ENCODE measurements at regions not wholly inside any gene's neighbourhood (a gene's known extent, or its start where the extent isn't known, plus 50 kb on each side); places are given as distances from the start of the nearest gene placed in this dataset.

DNA sequence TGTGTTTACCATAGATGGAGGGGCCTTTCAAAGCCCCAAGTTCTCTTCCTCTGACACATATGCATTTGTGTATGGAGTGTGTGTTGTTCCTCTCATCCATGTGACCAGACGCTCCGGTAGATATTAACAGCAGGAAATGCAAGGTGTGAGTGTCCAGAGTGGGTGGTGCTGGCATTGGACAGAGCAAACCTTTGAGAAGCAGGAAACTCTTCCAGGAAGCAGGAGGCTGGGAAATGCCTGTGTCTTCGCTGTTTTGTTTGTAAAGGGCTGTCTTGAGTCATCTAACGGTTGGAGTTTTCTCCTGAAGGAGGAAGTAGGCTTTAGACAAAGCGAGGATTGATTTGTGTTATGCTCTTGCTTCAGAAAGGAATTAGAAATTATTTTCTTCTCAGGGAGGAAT, 370.9 kb downstream of the PLK2 start:
- Histone ChIP-seq H3K4me3 (no peak overlapping the region), H3K9me3 (no peaks in the 10 kb centered on the region), H3K4me1 (no peaks in the 10 kb centered on the region), H3K36me3 (no peaks in the 10 kb centered on the region), H3K27ac (no peak overlapping the region), H3K27me3 (no peaks in the 10 kb centered on the region)
- intact Hi-C loops (cut with DNase I; ENCODE audit: low total_unique reads): no loop called here
- DNase-seq: no peak
- TF ChIP-seq, protein P1, sequence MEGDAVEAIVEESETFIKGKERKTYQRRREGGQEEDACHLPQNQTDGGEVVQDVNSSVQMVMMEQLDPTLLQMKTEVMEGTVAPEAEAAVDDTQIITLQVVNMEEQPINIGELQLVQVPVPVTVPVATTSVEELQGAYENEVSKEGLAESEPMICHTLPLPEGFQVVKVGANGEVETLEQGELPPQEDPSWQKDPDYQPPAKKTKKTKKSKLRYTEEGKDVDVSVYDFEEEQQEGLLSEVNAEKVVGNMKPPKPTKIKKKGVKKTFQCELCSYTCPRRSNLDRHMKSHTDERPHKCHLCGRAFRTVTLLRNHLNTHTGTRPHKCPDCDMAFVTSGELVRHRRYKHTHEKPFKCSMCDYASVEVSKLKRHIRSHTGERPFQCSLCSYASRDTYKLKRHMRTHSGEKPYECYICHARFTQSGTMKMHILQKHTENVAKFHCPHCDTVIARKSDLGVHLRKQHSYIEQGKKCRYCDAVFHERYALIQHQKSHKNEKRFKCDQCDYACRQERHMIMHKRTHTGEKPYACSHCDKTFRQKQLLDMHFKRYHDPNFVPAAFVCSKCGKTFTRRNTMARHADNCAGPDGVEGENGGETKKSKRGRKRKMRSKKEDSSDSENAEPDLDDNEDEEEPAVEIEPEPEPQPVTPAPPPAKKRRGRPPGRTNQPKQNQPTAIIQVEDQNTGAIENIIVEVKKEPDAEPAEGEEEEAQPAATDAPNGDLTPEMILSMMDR (IDR thresholded peaks at IDR 0.05): no peak

DNA sequence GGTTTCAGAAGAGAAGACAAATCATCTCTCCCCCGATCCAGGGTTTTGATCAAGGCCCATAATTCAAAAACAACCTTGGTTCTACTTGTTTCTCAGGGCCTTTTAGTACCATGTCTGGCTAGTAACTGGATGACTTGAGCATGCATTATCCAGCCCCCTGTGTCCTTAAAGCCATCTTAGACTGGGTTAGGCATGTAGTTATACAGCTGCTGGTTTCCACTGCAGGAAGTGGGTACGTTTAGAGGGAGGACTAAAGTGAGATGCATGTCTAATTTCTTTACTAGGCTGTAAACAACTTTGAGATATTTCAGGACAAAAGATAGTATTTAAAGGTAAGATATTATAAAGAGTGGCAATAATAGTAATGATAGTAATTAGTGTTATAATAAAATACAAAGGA, 372.0 kb downstream of the PLK2 start:
- intact Hi-C loops (cut with DNase I; ENCODE audit: low total_unique reads): no loop called here
- TF ChIP-seq, protein P1 (IDR thresholded peaks at IDR 0.05): no peak
- no peak overlapping the region for H3K4me3 ChIP-seq

DNA sequence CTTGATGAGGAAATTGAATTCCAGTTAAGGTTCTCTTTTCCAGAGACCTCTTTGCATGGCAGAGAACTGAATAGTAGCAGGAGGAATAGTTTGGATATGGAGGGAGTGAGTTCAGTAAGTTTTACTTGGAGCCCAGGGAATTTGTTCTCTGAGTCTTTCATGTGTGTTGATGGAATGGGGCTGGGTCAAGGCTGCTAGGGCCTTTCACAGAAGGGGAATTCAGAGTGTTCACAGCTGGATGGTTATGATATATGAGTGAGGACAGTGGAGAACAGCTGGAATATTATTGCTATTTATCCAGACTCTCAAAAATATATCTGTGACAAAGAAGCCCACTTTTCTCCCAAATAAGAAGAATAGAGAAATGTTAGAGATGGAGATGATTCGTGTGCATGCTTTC, 372.8 kb downstream of the PLK2 start:
- TF ChIP-seq, protein P1 (IDR thresholded peaks at IDR 0.05): no peak
- no peaks in the 10 kb centered on the region for H3K4me1 ChIP-seq
- H3K27me3 ChIP-seq: no peaks in the 10 kb centered on the region
- no peak overlapping the region for H3K4me3 ChIP-seq
- no peaks in the 10 kb centered on the region for H3K36me3 ChIP-seq
- H3K27ac ChIP-seq: no peak overlapping the region
- intact Hi-C loops (cut with DNase I; ENCODE audit: low total_unique reads): no loop called here
- no peak for DNase-seq
- H3K9me3 ChIP-seq: no peaks in the 10 kb centered on the region

More for the DNA sequence above, 372.0 kb downstream of the PLK2 start:
- DNase-seq: no peak
- Histone ChIP-seq H3K4me1 (no peaks in the 10 kb centered on the region), H3K27me3 (no peaks in the 10 kb centered on the region), H3K36me3 (no peaks in the 10 kb centered on the region), H3K27ac (no peak overlapping the region), H3K9me3 (no peaks in the 10 kb centered on the region)

DNA sequence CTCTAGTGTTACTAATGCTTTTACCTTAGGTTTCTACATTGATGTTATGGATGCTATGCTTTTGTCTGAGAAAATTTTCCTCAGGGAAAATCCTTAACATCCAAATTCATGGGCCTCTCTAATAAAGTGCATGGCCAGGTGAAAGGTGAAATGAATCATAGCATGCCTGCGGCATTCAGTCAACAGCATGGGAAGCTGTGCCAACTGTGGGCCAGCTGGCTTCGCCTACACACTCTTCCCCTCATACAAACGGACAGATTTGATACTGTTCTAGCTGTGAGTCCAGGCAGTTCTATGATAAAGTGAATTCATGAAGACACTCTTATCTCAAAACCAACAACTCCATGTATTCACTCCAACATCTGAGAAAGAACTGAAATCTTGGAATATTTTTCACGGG, 374.1 kb downstream of the PLK2 start:
- no peak for DNase-seq
- TF ChIP-seq, protein P1 (IDR thresholded peaks at IDR 0.05): no peak
- Histone ChIP-seq H3K27ac (no peak overlapping the region), H3K27me3 (no peaks in the 10 kb centered on the region), H3K9me3 (no peaks in the 10 kb centered on the region), H3K4me1 (no peaks in the 10 kb centered on the region), H3K4me3 (no peak overlapping the region), H3K36me3 (no peaks in the 10 kb centered on the region)
- intact Hi-C loops (cut with DNase I; ENCODE audit: low total_unique reads): no loop called here

DNA sequence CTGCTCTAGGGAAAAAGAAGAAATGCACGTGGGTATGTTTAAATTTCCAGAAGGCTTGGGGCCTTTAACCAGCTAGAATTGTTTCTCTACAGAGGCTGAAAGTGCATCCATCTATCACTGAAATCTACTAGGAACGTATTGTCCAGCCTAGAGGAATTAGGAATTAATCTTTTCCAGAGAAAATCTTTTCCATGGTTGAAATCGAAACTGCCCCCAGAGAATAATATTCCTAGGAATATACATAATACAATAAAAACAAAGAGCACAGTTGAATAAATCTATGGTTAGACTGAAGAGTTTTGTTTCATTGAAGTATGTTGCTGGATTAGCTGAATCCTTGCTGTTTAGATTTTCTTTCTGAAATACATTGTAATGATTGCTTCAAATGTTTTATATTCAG, 378.5 kb downstream of the PLK2 start:
- no peaks in the 10 kb centered on the region for H3K36me3 ChIP-seq
- DNase-seq: no peak
- intact Hi-C loops (cut with DNase I; ENCODE audit: low total_unique reads): no loop called here
- no peaks in the 10 kb centered on the region for H3K27me3 ChIP-seq
- H3K9me3 ChIP-seq: no peaks in the 10 kb centered on the region
- TF ChIP-seq, protein P1 (IDR thresholded peaks at IDR 0.05): no peak
- peaks cover 0 to 18% (median 14%) of the 10 kb centered on the region in 4 donors for H3K4me1 ChIP-seq
- no peak overlapping the region for H3K4me3 ChIP-seq
- no peak overlapping the region for H3K27ac ChIP-seq

DNA sequence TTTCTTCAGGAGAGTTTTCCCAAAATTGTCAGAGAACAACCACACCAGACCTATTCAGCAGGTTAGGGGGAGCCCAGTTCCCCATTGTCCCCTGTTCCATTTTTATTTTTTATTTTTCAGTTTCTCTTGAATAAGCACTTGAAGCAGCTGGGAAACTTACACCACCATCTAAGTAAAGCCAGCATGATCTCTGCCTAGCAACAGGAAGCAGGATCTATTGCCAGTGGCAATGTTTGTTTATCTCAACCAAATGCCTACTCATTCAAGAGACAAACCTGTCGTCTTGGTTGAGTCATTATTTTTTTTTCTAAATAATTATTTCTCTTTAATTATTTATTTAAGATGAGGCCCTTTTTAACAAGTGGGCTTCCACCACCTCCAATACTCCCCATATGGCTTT, 379.3 kb downstream of the PLK2 start:
- peaks cover 0 to 18% (median 14%) of the 10 kb centered on the region in 4 donors for H3K4me1 ChIP-seq
- H3K4me3 ChIP-seq: no peak overlapping the region
- no peaks in the 10 kb centered on the region for H3K36me3 ChIP-seq
- DNase-seq: no peak
- H3K9me3 ChIP-seq: no peaks in the 10 kb centered on the region
- TF ChIP-seq, protein P1 (IDR thresholded peaks at IDR 0.05): no peak
- H3K27me3 ChIP-seq: no peaks in the 10 kb centered on the region
- intact Hi-C loops (cut with DNase I; ENCODE audit: low total_unique reads): no loop called here
- H3K27ac ChIP-seq: no peak overlapping the region

All from tibial artery (tissue), 4 donors.